Mononuclear cell (primary cell): ENCODE measurements at regions not wholly inside any gene's neighbourhood (a gene's known extent, or its start where the extent isn't known, plus 50 kb on each side); places are given as distances from the start of the nearest gene placed in this dataset.

Experiments
- H3K27me3 ChIP-seq: 2 replicates; pipeline ENCODE4 v1.6.0; 2011; ENCODE audit warnings: low read length, control low read depth; ENCODE audit not compliant: insufficient read depth
- H3K4me1 ChIP-seq: 2 replicates; pipeline ENCODE4 v1.5.1; 2011; ENCODE audit warnings: mild to moderate bottlenecking, low read length, control low read depth; ENCODE audit not compliant: insufficient read depth
- H3K4me3 ChIP-seq: 2 replicates; pipeline ENCODE4 v1.5.1; 2011; ENCODE audit warnings: mild to moderate bottlenecking, low read length, moderate library complexity
- H3K9me3 ChIP-seq: 2 replicates; pipeline ENCODE4 v1.5.1; 2011; ENCODE audit warnings: low read depth, mild to moderate bottlenecking, control low read depth, low read length

- Histone ChIP-seq H3K9me3 (no peaks in the 10 kb centered on the region), H3K4me1 (peaks cover 3% of the 10 kb centered on the region), H3K27me3 (peaks cover 32% of the 10 kb centered on the region), H3K4me3 (no peak overlapping the region)
Measured at GRCh38 chr2:215670396-215670795, 234.5 kb upstream of the FN1 start.

GRCh38 chr2:215668378-215668775 lies 232.5 kb upstream of the FN1 start:
- Histone ChIP-seq H3K4me1 (peaks cover 12% of the 10 kb centered on the region), H3K27me3 (peaks cover 32% of the 10 kb centered on the region), H3K4me3 (no peak overlapping the region), H3K9me3 (no peaks in the 10 kb centered on the region)

GRCh38 chr2:215667585-215668377 lies 231.9 kb upstream of the FN1 start:
- Histone ChIP-seq H3K4me3 (no peak overlapping the region), H3K9me3 (no peaks in the 10 kb centered on the region), H3K27me3 (peaks cover 32% of the 10 kb centered on the region), H3K4me1 (peaks cover 12% of the 10 kb centered on the region)

DNA sequence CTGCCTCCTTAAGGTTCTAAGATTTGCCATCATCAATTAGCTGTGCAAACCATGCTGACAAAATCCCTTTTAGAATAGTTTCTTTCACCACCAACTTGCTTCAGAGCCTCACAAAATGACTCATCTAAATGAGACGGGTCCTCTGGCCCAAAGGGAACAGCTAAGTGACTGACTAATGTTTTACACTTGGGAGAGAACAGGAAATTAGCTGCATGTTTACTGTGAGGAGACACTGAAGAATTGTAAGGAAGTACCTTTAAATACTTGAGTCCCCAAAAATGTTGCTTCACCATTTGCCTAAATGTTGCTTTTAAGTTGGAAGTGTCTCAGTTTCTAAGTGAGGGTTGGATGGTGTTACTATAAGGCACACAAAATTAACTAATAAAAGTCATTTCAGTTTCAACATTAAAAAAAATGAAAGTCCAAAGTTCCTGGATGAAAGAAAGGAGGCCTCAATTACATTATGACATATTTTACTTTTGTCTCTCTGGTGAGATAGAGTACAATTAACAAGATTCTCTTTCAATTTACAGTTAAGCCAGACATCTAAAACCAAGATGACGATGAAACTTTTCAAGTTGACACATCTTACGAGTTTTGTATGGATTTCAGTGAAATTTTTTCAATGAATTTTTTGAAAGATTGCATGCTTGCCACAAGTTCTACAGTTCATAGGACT lies 229.1 kb upstream of the FN1 start:
- no peaks in the 10 kb centered on the region for H3K9me3 ChIP-seq
- H3K4me1 ChIP-seq: peaks cover 12% of the 10 kb centered on the region
- peaks cover 20% of the 10 kb centered on the region for H3K27me3 ChIP-seq
- no peak overlapping the region for H3K4me3 ChIP-seq

- Histone ChIP-seq H3K27me3 (peaks cover under 1% of the 10 kb centered on the region), H3K4me3 (no peak overlapping the region), H3K9me3 (no peaks in the 10 kb centered on the region), H3K4me1 (peaks cover 12% of the 10 kb centered on the region)
Measured at GRCh38 chr2:215662715-215663114, 226.8 kb upstream of the FN1 start.

DNA sequence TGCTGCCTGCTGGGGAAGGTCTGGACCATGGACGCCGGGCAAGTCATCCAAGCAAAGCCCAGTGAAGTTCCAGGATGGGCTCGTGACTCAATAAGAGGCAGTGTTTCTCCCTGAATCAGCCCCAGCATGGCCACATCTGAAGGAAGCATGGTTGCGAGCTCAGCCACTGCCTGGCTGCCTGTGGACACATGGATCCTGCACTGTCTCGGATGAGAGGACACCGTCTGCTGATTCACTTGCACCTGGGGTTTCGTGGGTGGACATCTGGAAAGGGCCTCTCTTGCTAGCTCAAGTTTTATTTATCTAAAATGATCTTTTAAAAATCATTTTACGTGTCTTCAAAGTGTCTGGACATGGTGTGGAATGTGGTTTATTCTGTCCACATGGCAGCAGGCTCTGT lies 224.8 kb upstream of the FN1 start:
- no peak overlapping the region for H3K4me3 ChIP-seq
- no peaks in the 10 kb centered on the region for H3K9me3 ChIP-seq
- peaks cover 12% of the 10 kb centered on the region for H3K4me1 ChIP-seq
- no peaks in the 10 kb centered on the region for H3K27me3 ChIP-seq

- no peak overlapping the region for H3K4me3 ChIP-seq
- no peaks in the 10 kb centered on the region for H3K9me3 ChIP-seq
- peaks cover 2% of the 10 kb centered on the region for H3K27me3 ChIP-seq
- peaks cover 7% of the 10 kb centered on the region for H3K4me1 ChIP-seq
Measured at GRCh38 chr2:215659650-215660049, 223.8 kb upstream of the FN1 start.

- no peak overlapping the region for H3K4me3 ChIP-seq
- peaks cover under 1% of the 10 kb centered on the region for H3K4me1 ChIP-seq
- peaks cover 2% of the 10 kb centered on the region for H3K27me3 ChIP-seq
- H3K9me3 ChIP-seq: no peaks in the 10 kb centered on the region
Measured at GRCh38 chr2:215658635-215659305, 222.9 kb upstream of the FN1 start.

DNA sequence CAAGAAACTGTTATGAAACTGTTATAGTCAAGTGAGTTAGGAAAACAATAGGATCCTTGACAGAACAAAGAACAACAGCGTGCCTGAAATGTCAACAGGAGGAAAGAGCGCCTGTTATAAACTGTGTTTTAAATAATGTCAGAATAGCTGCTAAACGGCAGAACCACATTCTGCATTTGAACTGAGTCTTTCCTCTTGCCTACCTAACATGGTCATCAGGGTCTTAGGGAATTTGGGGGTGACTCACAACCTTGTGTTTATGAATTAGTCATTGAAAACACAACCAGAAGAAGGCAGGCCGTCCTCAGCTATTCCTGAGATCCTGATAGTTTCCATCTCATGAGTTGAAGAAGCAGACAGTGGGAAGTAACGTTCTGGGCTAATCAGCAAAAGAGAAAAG lies 222.0 kb upstream of the FN1 start:
- Histone ChIP-seq H3K4me1 (no peaks in the 10 kb centered on the region), H3K4me3 (no peak overlapping the region), H3K9me3 (no peaks in the 10 kb centered on the region), H3K27me3 (peaks cover 2% of the 10 kb centered on the region)

GRCh38 chr2:215654148-215654819 lies 218.4 kb upstream of the FN1 start:
- Histone ChIP-seq H3K27me3 (peaks cover 2% of the 10 kb centered on the region), H3K4me3 (no peak overlapping the region), H3K4me1 (no peaks in the 10 kb centered on the region), H3K9me3 (no peaks in the 10 kb centered on the region)

- Histone ChIP-seq H3K4me1 (no peaks in the 10 kb centered on the region), H3K27me3 (peaks cover 2% of the 10 kb centered on the region), H3K4me3 (no peak overlapping the region), H3K9me3 (no peaks in the 10 kb centered on the region)
Measured at GRCh38 chr2:215653344-215654030, 217.6 kb upstream of the FN1 start.

- Histone ChIP-seq H3K4me3 (no peak overlapping the region), H3K27me3 (peaks cover 2% of the 10 kb centered on the region), H3K4me1 (no peaks in the 10 kb centered on the region), H3K9me3 (no peaks in the 10 kb centered on the region)
Measured at GRCh38 chr2:215652388-215652787, 216.5 kb upstream of the FN1 start.

DNA sequence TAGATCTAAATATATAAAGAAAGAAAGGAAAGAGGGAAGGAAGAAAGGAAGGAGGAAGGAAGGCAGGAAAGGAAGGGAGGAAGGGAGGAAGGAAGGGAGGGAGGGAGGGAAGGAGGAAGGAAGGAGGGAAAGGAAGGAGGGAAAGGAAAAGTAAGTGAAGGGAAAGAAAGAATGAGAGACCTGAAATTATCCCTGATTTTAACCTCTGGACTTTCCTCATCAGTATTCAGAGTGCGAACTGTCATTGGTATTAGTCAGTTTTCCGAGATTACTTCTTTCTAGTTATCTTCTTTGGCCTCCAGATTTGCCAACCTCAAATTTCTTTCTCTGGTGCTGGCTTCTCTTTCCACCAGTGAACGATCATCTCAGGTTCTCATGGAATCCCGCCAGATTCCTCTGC lies 215.5 kb upstream of the FN1 start:
- Histone ChIP-seq H3K4me3 (no peak overlapping the region), H3K27me3 (peaks cover 2% of the 10 kb centered on the region), H3K4me1 (no peaks in the 10 kb centered on the region), H3K9me3 (no peaks in the 10 kb centered on the region)

DNA sequence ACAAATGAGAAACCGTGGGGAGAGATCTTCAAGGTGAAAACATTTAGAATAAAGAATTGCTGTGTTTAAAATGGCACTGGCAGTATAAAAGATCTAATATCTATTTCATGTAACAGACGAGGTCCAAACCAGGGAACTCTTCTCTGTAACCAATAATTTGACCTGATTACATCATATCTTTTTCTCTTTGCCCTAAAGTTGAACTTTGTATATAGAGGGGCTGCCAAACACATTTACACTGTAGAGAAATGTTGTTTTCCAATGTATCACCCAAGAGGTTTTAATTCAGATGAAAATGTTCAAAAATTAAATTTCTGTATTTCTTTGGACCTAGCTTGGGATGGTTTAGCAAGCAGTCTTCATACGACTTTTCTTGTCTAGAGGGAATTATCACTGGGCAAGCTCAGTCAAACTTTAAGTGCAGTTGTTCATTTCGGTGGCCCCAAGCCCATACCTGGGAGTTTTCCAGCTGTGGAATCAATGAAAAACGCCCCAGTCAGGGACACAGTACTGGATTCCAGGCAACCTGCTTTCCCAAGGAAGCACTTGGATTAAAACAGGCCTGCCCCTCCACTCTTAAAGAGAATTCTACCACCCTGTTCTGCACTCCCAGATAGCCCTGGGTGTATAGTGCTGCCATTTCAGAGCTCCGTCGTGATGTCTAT lies 208.5 kb upstream of the FN1 start:
- H3K4me1 ChIP-seq: no peaks in the 10 kb centered on the region

More for the DNA sequence above, 208.5 kb upstream of the FN1 start:
- Histone ChIP-seq H3K9me3 (no peaks in the 10 kb centered on the region), H3K27me3 (no peaks in the 10 kb centered on the region), H3K4me3 (no peak overlapping the region)
